HG02588 (cell line): ENCODE measurements at regions not wholly inside any gene's neighbourhood (a gene's known extent, or its start where the extent isn't known, plus 50 kb on each side); places are given as distances from the start of the nearest gene placed in this dataset.
"Not testable (repeated sequence)": the region's sequence is repeated elsewhere in the genome, so short reads cannot be mapped to it uniquely, and the experiment has no call there.

Experiments used
- ATAC-seq: cut with Tn5 transposase; IDR thresholded peaks from one replicate; pipeline ENCODE4 v1.9.1; 2021; ENCODE audit warnings: mild to moderate bottlenecking, moderate library complexity; ENCODE audit not compliant: unreplicated experiment

DNA sequence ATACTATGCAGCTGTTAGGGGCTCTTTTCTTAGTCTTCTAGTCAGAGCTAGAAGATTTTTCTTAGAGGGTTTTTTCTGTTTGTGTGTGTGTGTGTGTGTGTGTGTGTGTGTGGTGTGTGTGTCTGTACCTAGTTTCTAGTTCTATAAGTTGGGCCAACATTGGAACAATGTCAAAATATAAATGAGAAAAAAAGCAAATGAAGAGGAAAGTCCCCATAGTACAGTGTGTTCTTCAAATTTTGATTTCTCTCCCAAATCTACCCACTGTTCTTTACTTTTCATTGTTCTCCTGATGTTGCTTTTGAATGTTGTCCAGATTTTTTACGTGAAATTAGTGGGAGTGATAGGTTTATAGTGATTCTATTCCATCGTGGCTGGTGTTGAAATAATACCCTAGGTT lies 2153.4 kb upstream of the RAG2 start:
- no peak for ATAC-seq

DNA sequence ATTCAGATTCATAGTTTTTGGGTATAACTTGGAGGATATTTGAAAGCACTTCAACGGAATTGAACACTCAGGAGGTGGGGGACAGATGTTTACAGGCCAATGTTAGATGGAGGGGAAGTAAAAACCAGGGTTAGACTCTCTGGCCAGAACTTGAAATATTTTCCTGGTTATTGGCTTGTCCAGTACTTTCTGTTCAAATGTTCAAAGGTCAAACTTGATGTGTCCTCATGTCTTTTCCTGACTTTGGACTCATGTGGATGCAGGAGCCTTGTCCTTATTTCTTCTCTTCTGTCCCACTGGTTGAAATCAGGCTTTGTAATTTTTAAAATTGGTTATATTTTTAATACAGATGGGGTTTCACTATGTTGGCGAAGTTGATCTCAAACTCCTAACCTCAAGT lies 2148.5 kb upstream of the RAG2 start:
- not testable (repeated sequence) for ATAC-seq

- ATAC-seq: no peak
Observed at GRCh38 chr11:38723361-38723760, 2125.3 kb upstream of the RAG2 start.

- no peak for ATAC-seq
Observed at GRCh38 chr11:38721586-38722315, 2123.7 kb upstream of the RAG2 start.

GRCh38 chr11:38718659-38719058 lies 2120.6 kb upstream of the RAG2 start:
- ATAC-seq: no peak

GRCh38 chr11:38718049-38718448 lies 2120.0 kb upstream of the RAG2 start:
- no peak for ATAC-seq

GRCh38 chr11:38711110-38711509 lies 2113.1 kb upstream of the RAG2 start:
- no peak for ATAC-seq

DNA sequence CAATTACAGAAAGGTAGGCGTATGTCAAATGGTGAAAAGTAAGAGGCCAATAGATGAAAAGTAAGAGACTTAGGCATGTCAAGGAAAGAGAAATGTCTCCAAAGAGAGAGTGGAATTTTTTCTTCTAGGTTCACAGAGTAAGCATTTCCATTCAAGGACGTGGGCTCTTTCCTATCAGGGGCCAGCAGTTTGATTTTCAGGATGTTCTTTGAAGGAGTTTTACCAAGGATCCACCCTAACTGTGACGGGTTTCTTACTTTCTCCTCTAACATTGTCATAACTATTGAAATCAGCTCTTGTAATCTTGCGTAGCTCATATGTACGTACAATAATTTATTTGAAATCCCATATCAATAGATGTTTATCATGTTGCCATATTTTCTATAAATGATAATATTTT lies 2112.2 kb upstream of the RAG2 start:
- no peak for ATAC-seq

- ATAC-seq: no peak
Observed at GRCh38 chr11:38700111-38700510, 2102.1 kb upstream of the RAG2 start.

DNA sequence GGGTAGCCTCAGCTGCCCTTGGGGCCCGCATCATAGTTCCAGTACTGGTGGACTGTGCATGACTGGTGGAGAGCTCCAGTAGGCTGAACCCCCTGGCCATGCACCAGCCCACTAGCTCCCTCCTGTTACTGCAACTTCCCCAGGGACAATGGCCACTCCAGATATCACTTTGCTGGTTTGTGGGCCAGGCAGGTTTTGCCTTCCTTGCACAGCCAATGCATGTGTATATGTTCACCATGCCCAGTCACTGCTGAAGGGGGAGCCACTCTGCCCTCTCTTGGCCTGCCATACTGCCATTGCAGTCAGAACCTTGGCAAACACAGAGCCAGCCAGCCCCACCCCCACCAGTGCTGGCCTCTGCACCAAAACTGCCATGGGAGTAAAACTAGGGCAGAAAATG lies 2095.3 kb upstream of the RAG2 start:
- no peak for ATAC-seq

DNA sequence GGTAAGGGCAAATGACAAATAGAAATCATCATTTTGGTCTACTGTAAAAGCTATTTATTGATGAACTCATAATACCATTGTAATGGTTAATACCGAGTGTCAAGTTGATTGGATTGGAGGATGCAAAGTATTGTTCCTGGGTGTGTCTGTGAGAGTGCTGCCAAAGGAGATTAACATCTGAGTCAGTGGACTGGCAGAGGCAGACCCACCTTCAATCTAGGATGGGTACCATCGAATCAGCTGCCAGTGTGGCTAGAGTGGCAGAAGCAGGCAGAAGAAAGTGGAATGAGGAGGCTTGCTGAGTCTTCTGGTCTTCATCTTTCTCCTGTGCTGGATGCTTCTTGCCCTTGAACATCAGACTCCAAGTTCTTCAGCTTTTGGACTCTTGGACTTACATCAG lies 2092.2 kb upstream of the RAG2 start:
- ATAC-seq: not testable (repeated sequence)

- no peak for ATAC-seq
Observed at GRCh38 chr11:38687008-38687407, 2089.0 kb upstream of the RAG2 start.

GRCh38 chr11:38683484-38683883 lies 2085.4 kb upstream of the RAG2 start:
- no peak for ATAC-seq

GRCh38 chr11:38680746-38681145 lies 2082.7 kb upstream of the RAG2 start:
- ATAC-seq: no peak

DNA sequence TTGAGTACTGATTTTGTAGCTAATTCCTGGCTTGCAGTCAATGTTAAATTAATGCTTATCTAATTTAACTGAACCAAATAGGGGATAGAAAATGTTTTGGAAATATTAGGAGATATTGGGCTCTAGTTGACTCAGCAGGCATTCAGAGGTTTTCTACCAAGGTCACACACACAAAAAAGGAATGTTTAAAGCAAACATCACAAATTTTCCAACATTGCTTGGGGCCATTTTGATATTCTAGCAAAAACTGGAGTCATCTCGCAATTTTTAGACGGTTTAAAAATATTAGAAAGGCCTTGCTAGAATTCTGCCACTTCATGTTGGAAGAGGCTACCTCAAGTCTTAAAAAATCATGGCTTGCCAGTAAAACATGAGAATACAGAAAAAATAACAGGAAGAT lies 2082.1 kb upstream of the RAG2 start:
- no peak for ATAC-seq

GRCh38 chr11:38672445-38672844 lies 2074.4 kb upstream of the RAG2 start:
- ATAC-seq: no peak

GRCh38 chr11:38667359-38667758 lies 2069.3 kb upstream of the RAG2 start:
- ATAC-seq: no peak

GRCh38 chr11:38648604-38649003 lies 2050.6 kb upstream of the RAG2 start:
- no peak for ATAC-seq

DNA sequence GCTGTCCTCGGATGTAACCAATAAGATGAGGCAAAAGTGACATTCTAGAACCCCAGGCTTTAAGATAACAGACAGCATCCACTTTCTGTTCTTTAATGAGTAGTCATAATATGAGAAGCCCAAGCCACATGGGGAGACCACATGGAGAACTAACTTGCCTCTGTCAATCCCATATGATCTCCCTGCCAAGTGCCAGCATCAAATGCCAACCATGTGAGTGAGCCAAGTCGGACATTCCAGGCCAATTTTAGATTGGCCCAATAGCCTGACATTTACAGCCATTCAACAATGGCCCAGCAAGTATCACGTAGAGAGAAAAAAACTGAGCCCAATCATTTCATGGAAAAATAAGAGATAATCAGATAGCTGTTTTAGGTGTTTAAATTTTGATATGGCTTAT lies 2048.3 kb upstream of the RAG2 start:
- ATAC-seq: no peak

- ATAC-seq: no peak
Observed at GRCh38 chr11:38640854-38641253, 2042.8 kb upstream of the RAG2 start.

GRCh38 chr11:38612701-38613100 lies 2014.7 kb upstream of the RAG2 start:
- ATAC-seq: no peak

GRCh38 chr11:38601371-38601770 lies 2003.3 kb upstream of the RAG2 start:
- ATAC-seq: not testable (repeated sequence)

GRCh38 chr11:38598418-38598817 lies 2000.4 kb upstream of the RAG2 start:
- no peak for ATAC-seq
